ENCODE measurements at regions not wholly inside any gene's neighbourhood (a gene's known extent, or its start where the extent isn't known, plus 50 kb on each side); places are given as distances from the start of the nearest gene placed in this dataset.

- TF ChIP-seq POLR2A (IDR thresholded peaks at IDR 0.05; ENCODE audit: low read depth, low read length) = no peak
- no peak for TF ChIP-seq CTCF (IDR thresholded peaks at IDR 0.05; ENCODE audit: extremely low read depth in 1 of 2, insufficient read depth in 1 of 2, low read depth in 1 of 2, low read length in 2 of 2)
- no peak for TF ChIP-seq MYC (IDR thresholded peaks at IDR 0.05; ENCODE audit: low read depth, low read length)
- no peak for TF ChIP-seq POLR2AphosphoS5 (IDR thresholded peaks at IDR 0.05; ENCODE audit: insufficient read depth, low read depth, low read length)
Observed at GRCh38 chr15:25175789-25176615, 221.2 kb downstream of the SNRPN start.
